ENCODE measurements at regions not wholly inside any gene's neighbourhood (a gene's known extent, or its start where the extent isn't known, plus 50 kb on each side); places are given as distances from the start of the nearest gene placed in this dataset.
"Not testable (repeated sequence)": the region's sequence is repeated elsewhere in the genome, so short reads cannot be mapped to it uniquely, and the experiment has no call there.

GRCh38 chr14:81584495-81584894, 50.8 kb upstream of the SEL1L start:
- DNase-seq: no peak

DNA sequence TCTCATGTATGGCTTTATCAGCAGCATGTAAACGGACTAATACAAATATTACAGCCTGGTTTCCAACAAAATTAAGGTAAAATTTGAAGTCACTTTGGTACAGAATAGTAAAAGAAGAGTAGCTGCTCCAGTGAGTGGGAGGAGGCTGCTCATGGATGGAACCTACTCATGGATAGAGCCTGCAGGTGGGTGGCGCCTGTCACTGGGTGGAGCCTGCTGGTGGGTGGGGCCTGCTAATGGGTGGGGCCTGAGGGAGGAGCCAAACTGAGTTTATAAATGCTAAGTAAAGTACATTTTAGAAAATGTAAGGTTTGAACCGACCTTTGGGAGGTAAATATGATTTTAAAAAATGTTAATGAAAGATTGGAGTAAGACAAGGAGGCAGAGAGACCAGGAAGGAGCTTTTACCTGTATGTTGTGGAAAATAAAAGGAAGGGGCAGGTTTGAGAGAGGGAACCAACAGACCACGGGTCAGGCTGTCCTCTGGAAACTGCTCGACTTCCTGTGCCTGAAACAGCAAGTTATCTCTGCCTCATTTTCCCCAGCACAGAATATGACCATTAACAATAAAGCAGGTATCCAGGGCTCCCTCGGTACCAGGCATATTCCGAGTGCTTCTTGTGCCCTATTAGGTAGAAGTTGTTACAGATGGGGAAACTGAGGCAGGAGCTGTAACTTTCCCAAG, 55.9 kb upstream of the SEL1L start:
- no peak for DNase-seq

- DNase-seq: no peak
Measured at GRCh38 chr14:81591266-81591665, 57.6 kb upstream of the SEL1L start.

DNA sequence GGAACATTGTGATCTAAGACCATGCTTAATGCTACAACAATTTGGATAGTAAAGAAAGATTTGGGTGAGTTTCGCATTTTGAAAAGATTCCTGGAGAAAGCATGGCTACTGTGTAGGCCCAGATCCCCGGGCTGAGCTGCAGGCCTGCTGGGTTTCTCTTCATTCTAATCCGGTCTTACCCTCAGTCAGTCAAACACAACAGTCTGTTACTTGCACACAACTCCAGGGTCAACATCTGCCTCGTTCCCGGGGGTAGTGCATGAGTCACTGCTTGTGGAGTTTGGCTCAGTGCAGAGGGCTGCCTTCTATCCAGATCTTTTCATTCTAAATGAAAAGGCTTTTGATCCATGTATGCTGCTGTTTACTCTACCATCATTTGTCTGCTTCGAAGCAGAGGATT, 60.4 kb upstream of the SEL1L start:
- DNase-seq: no peak

DNA sequence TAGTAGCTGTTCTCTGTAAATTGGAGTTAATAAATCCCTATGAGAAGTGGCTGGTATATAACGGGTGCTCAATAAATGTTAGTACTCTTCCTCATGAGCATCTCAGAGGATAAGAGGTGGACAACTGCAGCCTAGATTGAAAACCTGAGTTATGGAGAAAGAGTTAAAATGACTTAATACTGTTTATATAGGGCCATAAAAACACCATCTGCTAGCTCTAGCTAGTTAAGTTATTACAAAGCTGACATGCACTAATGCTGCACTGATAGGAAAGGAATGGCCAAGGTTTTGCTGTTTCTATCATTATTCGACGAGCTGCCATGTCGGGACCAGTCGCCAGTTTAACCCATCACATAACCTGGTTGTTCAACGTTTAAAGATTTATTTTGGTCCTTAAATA, 72.0 kb upstream of the SEL1L start:
- DNase-seq: no peak

DNA sequence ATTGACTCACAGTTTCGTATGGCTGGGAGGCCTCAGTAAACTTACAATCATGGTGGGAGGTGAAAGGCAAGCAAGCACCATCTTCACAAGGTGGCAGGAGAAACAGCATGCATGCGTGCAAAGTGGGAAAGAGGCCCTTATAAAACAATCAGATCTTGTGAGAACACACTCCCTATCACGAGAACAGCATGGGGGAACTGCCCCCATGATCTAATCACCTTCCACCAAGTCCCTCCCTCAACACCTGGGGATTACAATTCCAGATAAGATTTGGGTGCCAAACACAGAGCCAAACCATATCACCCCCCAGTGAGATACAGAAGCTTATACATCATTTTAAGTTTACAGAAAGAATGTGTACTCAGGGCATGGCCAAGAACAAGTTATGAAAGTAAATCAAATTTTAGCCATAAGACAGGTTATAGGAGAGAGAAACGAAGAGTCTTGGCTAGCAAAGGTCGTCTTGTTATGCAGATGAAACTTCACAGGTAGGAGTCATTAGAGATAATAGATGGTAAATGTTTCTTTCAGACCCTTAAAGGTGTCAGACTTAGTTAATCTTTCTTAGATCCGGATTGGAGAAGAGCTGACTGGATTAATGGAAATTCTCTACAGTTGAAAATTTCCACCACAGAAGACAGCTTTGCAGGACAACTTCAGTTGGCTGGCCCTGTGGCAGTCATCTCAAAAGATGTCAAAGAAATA, 79.8 kb upstream of the SEL1L start:
- DNase-seq: no peak

DNA sequence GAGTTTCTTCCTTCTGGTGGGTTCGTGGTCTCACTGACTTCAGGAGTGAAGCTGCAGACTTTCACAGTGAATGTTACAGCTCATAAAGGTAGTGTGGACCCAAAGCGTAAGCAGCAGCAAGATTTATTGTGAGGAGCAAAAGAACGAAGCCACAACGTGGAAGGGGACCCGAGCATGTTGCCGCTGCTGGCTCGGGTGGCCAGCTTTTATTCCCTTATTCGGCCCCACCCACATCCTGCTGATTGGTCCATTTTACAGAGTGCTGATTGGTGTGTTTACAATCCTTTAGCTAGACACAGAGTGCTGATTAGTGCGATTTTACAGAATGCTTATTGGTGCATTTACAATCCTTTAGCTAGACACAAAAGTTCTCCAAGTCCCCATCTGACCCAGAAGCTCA, 80.6 kb upstream of the SEL1L start:
- not testable (repeated sequence) for DNase-seq

- no peak for DNase-seq
Measured at GRCh38 chr14:81618695-81619094, 85.0 kb upstream of the SEL1L start.

- DNase-seq: no peak
Measured at GRCh38 chr14:81619816-81620215, 86.2 kb upstream of the SEL1L start.

GRCh38 chr14:81623771-81624396, 90.2 kb upstream of the SEL1L start:
- DNase-seq: not testable (repeated sequence)

DNA sequence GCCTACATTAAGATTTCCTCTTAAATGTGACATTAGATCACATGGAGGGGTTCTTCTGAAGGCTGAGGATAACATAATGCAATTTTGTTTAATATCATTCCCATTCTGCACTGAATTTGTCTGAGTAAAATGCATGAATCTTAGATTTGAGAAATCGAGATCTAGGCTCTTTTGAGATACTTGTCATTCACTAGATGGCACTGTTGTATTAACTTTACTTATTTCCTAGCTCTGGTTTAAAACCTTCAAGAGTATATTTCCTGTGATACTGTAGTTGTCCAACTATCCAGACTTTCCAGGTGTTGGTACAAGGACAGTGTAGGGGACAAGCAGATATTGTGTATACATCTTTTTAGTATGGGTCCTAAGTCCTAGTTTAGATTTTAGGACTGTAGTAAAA, 91.7 kb upstream of the SEL1L start:
- DNase-seq: no peak

GRCh38 chr14:81632157-81632556, 98.5 kb upstream of the SEL1L start:
- no peak for DNase-seq

- no peak for DNase-seq
Measured at GRCh38 chr14:81633496-81633895, 99.8 kb upstream of the SEL1L start.

DNA sequence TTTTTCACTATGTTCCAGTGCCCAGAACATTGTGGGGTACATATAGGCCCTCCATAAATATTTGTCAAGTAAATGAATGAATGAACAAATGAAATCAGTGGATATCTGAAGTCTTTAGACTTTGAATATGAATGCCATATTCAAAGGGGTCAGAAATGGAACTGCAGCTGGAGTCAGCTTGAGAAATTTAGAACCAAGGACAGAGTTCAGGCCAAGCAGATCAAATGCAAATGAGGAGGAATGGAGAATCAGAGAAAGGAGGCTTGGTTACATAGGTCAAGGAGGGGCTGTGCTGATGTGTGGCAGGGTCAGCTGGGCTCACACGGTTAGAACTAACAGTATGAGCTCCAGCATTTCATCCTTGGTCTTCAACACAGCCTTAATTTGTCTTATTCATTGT, 104.0 kb upstream of the SEL1L start:
- DNase-seq: no peak

GRCh38 chr14:81638656-81639280, 105.1 kb upstream of the SEL1L start:
- DNase-seq: no peak

- DNase-seq: no peak
Measured at GRCh38 chr14:81653626-81654025, 120.0 kb upstream of the SEL1L start.

GRCh38 chr14:81655423-81656314, 122.0 kb upstream of the SEL1L start:
- DNase-seq: no peak

DNA sequence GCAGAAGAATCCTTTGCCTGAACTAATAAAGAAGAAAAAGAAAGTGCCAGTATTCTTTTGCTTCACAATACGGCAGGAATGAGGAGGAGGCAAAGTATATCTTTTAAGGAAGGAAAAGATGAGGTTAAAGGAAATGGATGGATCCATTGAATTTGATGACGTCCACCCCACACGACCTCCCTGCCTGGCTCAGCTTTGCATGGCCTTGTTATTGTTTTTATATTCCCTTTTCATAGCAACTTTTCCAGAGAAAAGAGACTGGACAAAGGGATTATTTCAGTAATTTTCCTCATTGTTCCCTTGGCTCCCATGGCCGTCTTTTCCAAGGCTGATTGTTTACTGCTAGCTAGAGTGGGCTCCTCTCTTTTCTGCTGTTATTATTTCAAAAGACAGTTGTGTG, 123.2 kb upstream of the SEL1L start:
- DNase-seq: no peak

DNA sequence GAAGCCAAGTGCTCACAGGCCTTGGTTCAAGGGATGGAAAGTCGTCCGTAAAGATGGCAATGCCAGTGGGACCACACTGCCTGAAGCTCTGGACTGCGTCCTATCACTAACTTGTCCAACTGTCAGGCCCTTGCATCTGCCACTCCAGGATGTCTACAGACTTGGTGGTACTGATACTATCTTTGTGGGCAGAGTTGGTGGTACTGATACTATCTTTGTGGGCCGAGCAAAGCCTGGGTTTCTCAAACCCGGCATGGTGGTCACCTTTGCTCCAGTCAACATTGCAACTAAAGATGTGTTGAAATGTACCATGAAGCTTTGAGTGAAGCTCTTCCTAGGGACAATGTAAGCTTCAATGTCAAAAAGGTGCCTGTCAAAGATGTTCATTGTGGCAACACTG, 128.4 kb upstream of the SEL1L start:
- no peak for DNase-seq

DNA sequence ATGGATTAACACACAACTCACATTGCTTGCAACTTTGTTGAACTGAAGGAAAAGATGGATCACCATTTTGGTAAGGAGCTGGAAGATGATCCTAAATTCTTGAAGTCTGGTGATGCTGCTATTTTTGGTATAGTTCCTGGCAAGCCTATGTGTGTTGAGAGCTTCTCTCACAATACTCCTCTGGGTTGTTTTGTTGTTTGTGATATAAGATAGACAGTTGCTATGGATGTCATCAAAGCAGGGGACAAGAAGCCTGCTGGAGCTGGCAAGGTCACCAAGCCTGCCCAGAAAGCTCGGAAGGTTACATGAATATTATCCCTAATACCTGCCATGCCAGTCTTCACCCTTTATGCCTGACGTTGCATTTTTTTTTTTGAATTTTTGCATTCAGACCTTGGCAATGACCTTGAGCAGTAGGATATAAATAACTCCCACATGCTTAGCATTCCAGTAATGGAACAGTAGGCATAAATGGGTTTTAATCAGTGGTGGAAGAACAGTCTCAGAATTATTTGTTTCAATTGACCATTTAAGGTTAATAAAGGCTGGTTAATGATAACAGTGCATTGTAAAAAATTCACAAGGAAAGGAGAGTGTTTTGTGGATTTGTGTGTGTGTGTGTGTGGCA, 129.0 kb upstream of the SEL1L start:
- DNase-seq: no peak

DNA sequence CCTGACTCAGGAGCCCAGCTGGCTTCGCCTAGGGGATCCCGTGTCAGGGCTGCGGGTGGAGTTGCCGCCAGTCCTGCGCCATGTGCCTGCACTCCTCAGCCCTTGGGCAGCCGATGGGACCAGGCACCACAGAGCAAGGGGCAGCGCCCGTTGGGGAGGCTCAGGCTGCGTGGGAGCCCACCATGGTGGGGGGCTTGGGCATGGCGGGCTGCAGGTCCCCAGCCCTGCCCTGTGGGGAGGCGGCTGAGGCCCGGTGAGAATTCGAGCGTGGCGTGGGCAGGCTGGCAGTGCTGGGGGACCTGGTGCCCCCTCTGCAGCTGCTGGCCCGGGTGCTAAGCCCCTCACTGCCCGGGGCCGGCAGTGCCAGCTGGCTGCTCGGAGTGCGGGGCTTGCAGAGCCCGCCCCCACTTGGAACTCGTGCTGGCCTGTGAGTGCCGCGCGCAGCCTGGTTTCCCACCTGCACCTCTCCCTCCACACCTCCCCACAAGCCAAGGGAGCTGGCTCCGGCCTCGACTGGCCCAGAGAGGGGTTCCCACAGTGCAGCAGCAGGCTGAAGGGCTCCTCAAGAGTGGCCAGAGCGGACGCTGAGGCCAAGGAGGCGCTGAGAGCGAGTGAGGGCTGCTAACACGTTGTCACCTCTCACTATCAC, 135.1 kb upstream of the SEL1L start:
- DNase-seq: no peak

GRCh38 chr14:81669308-81669707, 135.7 kb upstream of the SEL1L start:
- DNase-seq: no peak

Data from activated effector memory CD4-positive, alpha-beta T cell treated with anti-CD3 and anti-CD28 coated beads, Interleukin-2, amount 50 U/mL, for 16 hours (primary cell).